PC-9 (cell line): ENCODE measurements at regions not wholly inside any gene's neighbourhood (a gene's known extent, or its start where the extent isn't known, plus 50 kb on each side); places are given as distances from the start of the nearest gene placed in this dataset.

Source experiments
- BruUV-seq: library from RNA; stranded (reverse); fragments of 400-500 nt; replicated peaks from 2 replicates; lab custom pipeline; 2021; lab: Mats Ljungman, UMichigan
- CTCF ChIA-PET: fragments of 300-600 bp; sonication (Branson Sonifier 250); formaldehyde crosslinking; loops from one replicate; lab custom pipeline; 2022; ENCODE audit warnings: antibody characterized with exemption; lab: Charles Lee
- POLR2A ChIA-PET: fragments of 300-600 bp; sonication (Branson Sonifier 250); formaldehyde crosslinking; loops from one replicate; lab custom pipeline; 2022; ENCODE audit warnings: antibody characterized with exemption; ENCODE audit not compliant: unreplicated experiment; lab: Charles Lee
- DNase-seq, 2 experiments: peaks; one replicate each; pipeline versions ENCODE4 v3.0.0 to v3.0.0-alpha.2; 2015 to 2022; ENCODE audit warnings: mixed read lengths in 1 of 2
- H2AFZ ChIP-seq: fragments of 200-600 bp; sonication (generic); 2 replicates; pipeline ENCODE4 v1.8.1; 2017; ENCODE audit warnings: antibody characterized with exemption
- H3F3A ChIP-seq: fragments of 200-600 bp; sonication (generic); 2 replicates; pipeline ENCODE4 v1.8.1; 2017; ENCODE audit warnings: antibody characterized with exemption, mild to moderate bottlenecking, low read depth; ENCODE audit not compliant: insufficient read depth
- H3K27ac ChIP-seq: fragments of 200-600 bp; sonication (generic); 2 replicates; pipeline ENCODE4 v1.6.1; 2016; ENCODE audit warnings: mixed run types
- H3K27me3 ChIP-seq: fragments of 200-600 bp; sonication (generic); 2 replicates; pipeline ENCODE4 v1.6.1; 2016; ENCODE audit warnings: low read depth, mixed run types; ENCODE audit not compliant: insufficient read depth
- H3K36me3 ChIP-seq: fragments of 200-600 bp; sonication (generic); 2 replicates; pipeline ENCODE4 v1.6.1; 2016; ENCODE audit warnings: low read depth, mixed run types
- H3K4me1 ChIP-seq: fragments of 200-600 bp; sonication (generic); replicated peaks from 2 replicates; pipeline ENCODE4 v1.6.1; 2016; ENCODE audit warnings: mixed run types; ENCODE audit not compliant: insufficient read depth
- H3K4me2 ChIP-seq: fragments of 200-600 bp; sonication (generic); 2 replicates; pipeline ENCODE4 v1.6.1; 2017; ENCODE audit warnings: mixed run types
- H3K4me3 ChIP-seq: fragments of 200-600 bp; sonication (generic); 2 replicates; pipeline ENCODE4 v1.6.1; 2016; ENCODE audit warnings: mixed run types
- H3K79me2 ChIP-seq: fragments of 200-600 bp; sonication (generic); 2 replicates; pipeline ENCODE4 v1.6.1; 2017; ENCODE audit warnings: low read depth, mixed run types
- H3K9me2 ChIP-seq: fragments of 200-600 bp; sonication (generic); 2 replicates; pipeline ENCODE4 v1.8.1; 2017; ENCODE audit warnings: mild to moderate bottlenecking; ENCODE audit not compliant: insufficient read depth
- H3K9me3 ChIP-seq: fragments of 200-600 bp; sonication (generic); 2 replicates; pipeline ENCODE4 v1.8.1; 2016; ENCODE audit warnings: low read depth; ENCODE audit not compliant: insufficient read depth
- H4K20me1 ChIP-seq: fragments of 200-600 bp; sonication (generic); 2 replicates; pipeline ENCODE4 v1.8.1; 2017; ENCODE audit not compliant: insufficient read depth
- CTCF ChIP-seq: fragments of 200-600 bp; sonication (generic); conservative IDR thresholded peaks from 2 replicates; pipeline ENCODE4 v1.6.1; 2017; ENCODE audit warnings: mixed run types, antibody characterized with exemption, mild to moderate bottlenecking, moderate library complexity
- EZH2 ChIP-seq: fragments of 200-600 bp; sonication (generic); IDR thresholded peaks from 2 replicates; pipeline ENCODE4 v1.8.0; 2017; ENCODE audit warnings: antibody characterized with exemption, low read depth
- intact Hi-C: fragments of 100-400 bp; cut with micrococcal nuclease; formaldehyde crosslinking; loops from one replicate; pipeline ENCODE4 v1.10.0; 2022; ENCODE audit not compliant: unreplicated experiment

- Histone ChIP-seq H3K9me2 (no peaks in the 10 kb centered on the region), H3F3A (no peaks in the 10 kb centered on the region), H3K9me3 (no peaks in the 10 kb centered on the region), H3K4me3 (no peak overlapping the region), H3K36me3 (no peaks in the 10 kb centered on the region), H3K4me2 (no peak overlapping the region), H3K4me1 (no peaks in the 10 kb centered on the region), H2AFZ (no peak overlapping the region), H3K79me2 (no peaks in the 10 kb centered on the region), H3K27me3 (peaks cover 52% of the 10 kb centered on the region), H4K20me1 (no peaks in the 10 kb centered on the region), H3K27ac (no peak overlapping the region)
- CTCF ChIA-PET, result no interaction called here
- TF ChIP-seq EZH2, result no peak
- TF ChIP-seq CTCF, result peak; percentile 58
- intact Hi-C loops, result loop anchor here (10.0 kb wide), 2 partner anchors 702 to 1182 kb away; partner anchors contain the start of genes ALKBH2 and UNG
- no TSS peak for BruUV-seq
- DNase-seq, result peak in 1 of 2 experiments; percentile 12
- POLR2A ChIA-PET, result no interaction called here
Measured at GRCh38 chr12:107912421-107913004, 138.0 kb downstream of the ASCL4 start.

DNA sequence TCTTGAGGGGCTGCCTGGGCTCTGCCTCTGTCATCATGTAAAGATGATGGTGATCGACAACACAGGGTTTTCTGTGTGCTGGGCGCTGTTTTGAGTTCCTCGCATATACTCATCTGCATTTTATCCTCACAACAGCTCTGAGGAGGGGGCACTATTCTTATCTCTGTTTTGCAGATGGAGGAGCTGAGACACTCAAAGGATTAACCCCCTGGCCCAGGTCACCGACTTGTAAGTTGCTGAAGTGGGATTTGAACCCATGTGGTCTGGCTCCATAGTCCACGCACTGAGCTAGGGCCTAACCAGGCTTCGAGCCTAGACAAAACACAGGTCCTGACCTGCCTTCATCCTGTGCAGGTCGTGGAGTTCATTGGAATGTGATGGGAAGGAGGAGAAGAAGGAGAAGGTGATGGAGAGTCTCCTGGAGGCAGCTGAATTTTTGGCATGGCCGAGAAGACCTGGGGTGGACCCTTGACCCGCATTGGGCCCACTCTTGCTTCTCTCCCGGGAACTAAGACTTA, 140.0 kb downstream of the ASCL4 start:
- TF ChIP-seq CTCF (no peak), EZH2 (no peak)

DNA sequence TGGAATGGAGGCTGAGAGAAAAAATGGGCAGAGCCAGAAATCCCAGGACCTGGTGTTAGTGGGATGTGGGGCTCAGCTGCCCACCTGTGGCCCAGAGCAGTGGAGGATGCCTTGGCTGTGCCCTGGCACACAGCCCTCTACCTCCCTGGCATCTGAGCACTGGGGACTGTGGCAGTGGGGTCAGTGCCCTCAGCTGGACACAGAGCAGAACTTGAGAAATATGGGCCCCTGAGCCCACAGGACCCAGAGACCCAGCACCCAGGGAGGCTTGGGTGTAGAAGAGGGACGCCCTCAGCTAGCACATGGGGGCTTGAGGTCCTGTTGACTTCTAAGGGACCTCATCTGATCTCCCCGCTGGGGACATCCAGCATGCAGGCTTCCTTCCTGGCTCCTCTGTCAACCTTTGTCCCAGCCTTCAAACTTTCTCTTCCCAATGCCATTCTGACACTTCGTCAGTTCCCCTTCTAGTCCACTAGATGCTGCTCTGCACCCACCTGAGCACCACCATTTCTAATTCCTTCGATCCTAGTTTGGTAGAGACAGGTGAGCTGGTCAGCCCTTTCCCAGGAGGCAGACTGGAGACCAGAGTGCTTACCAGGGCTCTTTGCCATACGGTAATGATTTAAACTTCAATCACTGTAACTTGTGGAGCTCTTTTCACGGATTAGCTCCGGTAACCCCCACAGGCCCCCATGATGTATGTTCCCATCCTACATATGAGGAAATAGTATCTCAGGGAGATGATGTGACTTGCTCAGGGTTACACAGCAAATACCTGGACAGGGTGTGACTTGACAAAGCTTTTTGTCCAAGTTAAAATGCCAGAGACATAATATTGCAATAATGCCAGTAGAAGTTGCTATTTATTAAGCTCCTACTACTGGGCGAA, 143.7 kb downstream of the ASCL4 start:
- Histone ChIP-seq H2AFZ (no peak overlapping the region), H3F3A (no peaks in the 10 kb centered on the region), H3K4me3 (no peak overlapping the region), H3K9me2 (no peaks in the 10 kb centered on the region), H3K36me3 (no peaks in the 10 kb centered on the region), H3K4me2 (no peak overlapping the region), H3K9me3 (no peaks in the 10 kb centered on the region), H3K79me2 (no peaks in the 10 kb centered on the region), H3K4me1 (no peaks in the 10 kb centered on the region), H4K20me1 (no peaks in the 10 kb centered on the region), H3K27me3 (peaks cover 11% of the 10 kb centered on the region; the same call in 1 of the 2 replicates), H3K27ac (no peak overlapping the region)
- no peak for TF ChIP-seq EZH2
- peak; percentile 73 for TF ChIP-seq CTCF
- POLR2A ChIA-PET, result no interaction called here
- intact Hi-C loops, result loop anchor here (5.0 to 10.0 kb wide), 3 partner anchors 594 to 1177 kb away; partner anchors contain the start of genes ALKBH2 and UNG
- DNase-seq, result no peak
- BruUV-seq, result no TSS peak
- CTCF ChIA-PET, result interaction anchor here (0.6 to 1.1 kb wide), 2 partner anchors 594 to 951 kb away, joined by 3 to 8 read pairs; no protein-coding TSS in a partner anchor

More for the DNA sequence above, 140.0 kb downstream of the ASCL4 start:
- H3K79me2 ChIP-seq, result no peaks in the 10 kb centered on the region
- H3K9me2 ChIP-seq, result no peaks in the 10 kb centered on the region
- H3K4me1 ChIP-seq, result no peaks in the 10 kb centered on the region
- ChIA-PET CTCF (no interaction called here), POLR2A (no interaction called here)
- DNase-seq, result no peak
- H2AFZ ChIP-seq, result no peak overlapping the region
- H3K4me3 ChIP-seq, result no peak overlapping the region
- no peaks in the 10 kb centered on the region for H4K20me1 ChIP-seq
- no peaks in the 10 kb centered on the region for H3K36me3 ChIP-seq
- H3K4me2 ChIP-seq, result no peak overlapping the region
- peaks cover 44% of the 10 kb centered on the region for H3K27me3 ChIP-seq
- H3K9me3 ChIP-seq, result no peaks in the 10 kb centered on the region
- intact Hi-C loops, result loop anchor here (10.0 kb wide), 2 partner anchors 700 to 1180 kb away; partner anchors contain the start of genes ALKBH2 and UNG
- BruUV-seq, result no TSS peak
- no peak overlapping the region for H3K27ac ChIP-seq
- no peaks in the 10 kb centered on the region for H3F3A ChIP-seq
